HG02970 (cell line): ENCODE measurements at regions not wholly inside any gene's neighbourhood (a gene's known extent, or its start where the extent isn't known, plus 50 kb on each side); places are given as distances from the start of the nearest gene placed in this dataset.

ENCODE experiments used
- ATAC-seq: cut with Tn5 transposase; IDR thresholded peaks from one replicate; pipeline ENCODE4 v1.9.1; 2021; ENCODE audit warnings: mild to moderate bottlenecking, moderate library complexity, moderate number of reproducible peaks; ENCODE audit not compliant: unreplicated experiment, low FRiP score

GRCh38 chr3:24594161-24594560, 99.5 kb upstream of the THRB start:
- ATAC-seq, result no peak

GRCh38 chr3:24595796-24596195, 101.1 kb upstream of the THRB start:
- ATAC-seq, result no peak

- no peak for ATAC-seq
These were observed 102.0 kb upstream of the THRB start for GRCh38 chr3:24596626-24597025.

- ATAC-seq, result no peak
These were observed 104.2 kb upstream of the THRB start for GRCh38 chr3:24598695-24599470.

- no peak for ATAC-seq
These were observed 106.7 kb upstream of the THRB start for GRCh38 chr3:24601066-24601939.

- ATAC-seq, result no peak
These were observed 109.6 kb upstream of the THRB start for GRCh38 chr3:24604215-24604614.

- no peak for ATAC-seq
These were observed 110.9 kb upstream of the THRB start for GRCh38 chr3:24605511-24606028.

- no peak for ATAC-seq
These were observed 112.6 kb upstream of the THRB start for GRCh38 chr3:24607281-24607680.

GRCh38 chr3:24608701-24609390, 114.2 kb upstream of the THRB start:
- no peak for ATAC-seq

GRCh38 chr3:24614359-24614758, 119.7 kb upstream of the THRB start:
- no peak for ATAC-seq

GRCh38 chr3:24615177-24615576, 120.5 kb upstream of the THRB start:
- no peak for ATAC-seq

- ATAC-seq, result no peak
These were observed 121.6 kb upstream of the THRB start for GRCh38 chr3:24616110-24616829.

GRCh38 chr3:24622138-24622537, 127.5 kb upstream of the THRB start:
- no peak for ATAC-seq

GRCh38 chr3:24622696-24623225, 128.1 kb upstream of the THRB start:
- no peak for ATAC-seq

GRCh38 chr3:24623657-24624056, 129.0 kb upstream of the THRB start:
- ATAC-seq, result no peak

- ATAC-seq, result no peak
These were observed 130.5 kb upstream of the THRB start for GRCh38 chr3:24624938-24625681.

GRCh38 chr3:24628523-24629258, 134.0 kb upstream of the THRB start:
- no peak for ATAC-seq

GRCh38 chr3:24631481-24631880, 136.8 kb upstream of the THRB start:
- ATAC-seq, result no peak

GRCh38 chr3:24639061-24639460, 144.4 kb upstream of the THRB start:
- no peak for ATAC-seq
